ENCODE measurements at regions not wholly inside any gene's neighbourhood (a gene's known extent, or its start where the extent isn't known, plus 50 kb on each side); places are given as distances from the start of the nearest gene placed in this dataset.

DNA sequence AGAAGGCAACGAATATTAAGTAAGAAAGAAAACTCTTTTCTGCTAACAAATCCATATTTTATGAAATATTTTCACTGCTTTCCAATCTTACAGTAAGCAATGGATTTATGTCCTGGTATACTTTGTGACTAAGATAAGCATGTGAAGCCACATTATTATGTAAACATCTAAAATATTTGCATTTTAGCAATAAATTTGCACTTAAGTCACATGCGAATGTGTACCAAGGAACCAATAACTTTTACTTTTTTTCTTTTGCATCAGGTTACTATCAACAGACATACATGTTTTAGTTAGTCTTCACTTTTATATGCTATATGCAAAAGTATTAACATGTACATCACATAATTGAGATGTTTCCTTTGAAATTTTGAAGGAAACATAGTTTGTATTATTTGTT lies 536.7 kb downstream of the SLITRK6 start:
- intact Hi-C loops (cut with micrococcal nuclease) (no loop called here), in situ Hi-C loops (cut with MboI; ENCODE audit: low sequenced_read_pairs) (no loop called here), dilution Hi-C loops (cut with HindIII; ENCODE audit: low sequenced_read_pairs, unreplicated experiment) (no loop called here)
- Histone ChIP-seq H2BK20ac (ENCODE audit: low read depth, low read length) (no peak overlapping the region), H2AK5ac (ENCODE audit: low read depth, low read length) (no peak overlapping the region), H3K9me3 (ENCODE audit: control insufficient read depth, insufficient read depth, low read length) (no peaks in the 10 kb centered on the region), H4K5ac (ENCODE audit: low read depth, low read length) (no peak overlapping the region), H2BK120ac (ENCODE audit: low read depth, low read length) (no peak overlapping the region), H3K36me3 (ENCODE audit: control insufficient read depth, insufficient read depth, low read length) (no peaks in the 10 kb centered on the region), H3K23ac (ENCODE audit: low read depth, low read length) (no peak overlapping the region), H2BK15ac (ENCODE audit: low read depth, low read length) (no peak overlapping the region), H3K4ac (ENCODE audit: low read depth, low read length) (no peak overlapping the region), H3K9ac (ENCODE audit: low read depth, low read length) (no peak overlapping the region), H2BK5ac (ENCODE audit: low read depth, low read length, poor library complexity, severe bottlenecking) (no peak overlapping the region), H4K8ac (ENCODE audit: low read depth in 2 of 2, low read length in 2 of 2) (no peak overlapping the region), H2AFZ (replicated peaks; ENCODE audit: low read length, poor library complexity) (no peak overlapping the region), H3K9me1 (ENCODE audit: insufficient read depth, low read length) (no peaks in the 10 kb centered on the region; the same call in 1 of the 2 replicates), H4K20me1 (ENCODE audit: insufficient read depth, low read length) (no peaks in the 10 kb centered on the region), H3K14ac (replicated peaks; ENCODE audit: low read depth, low read length) (no peak overlapping the region), H4K91ac (ENCODE audit: insufficient read depth, low read depth, low read length) (no peak overlapping the region), H3K79me1 (ENCODE audit: low read depth in 1 of 2, low read length in 2 of 2) (no peaks in the 10 kb centered on the region), H3K4me2 (ENCODE audit: low read depth, low read length) (no peak overlapping the region), H3K56ac (ENCODE audit: extremely low read depth, insufficient read depth, low read length) (no peak overlapping the region), H3K27me3 (ENCODE audit: control insufficient read depth, insufficient read depth, low read length) (no peaks in the 10 kb centered on the region), H3K27ac (ENCODE audit: insufficient read depth, low read length) (no peak overlapping the region), H3K4me1 (ENCODE audit: control insufficient read depth, insufficient read depth, low read length) (no peaks in the 10 kb centered on the region), H3K18ac (ENCODE audit: low read depth, low read length) (no peak overlapping the region), H3K4me3 (ENCODE audit: insufficient read depth, low read depth, low read length) (no peak overlapping the region), H2AK9ac (replicated peaks; ENCODE audit: low read depth, low read length, poor library complexity) (no peak overlapping the region)
- TF ChIP-seq NFE2L2 (IDR thresholded peaks at IDR 0.05; ENCODE audit: low read depth, low read length) (no peak), MAZ (IDR thresholded peaks at IDR 0.05; ENCODE audit: borderline replicate concordance, low read depth, low read length) (no peak), USF2 (IDR thresholded peaks at IDR 0.05; ENCODE audit: low read depth, low read length) (no peak), RCOR1 (IDR thresholded peaks at IDR 0.05; ENCODE audit: insufficient replicate concordance, low read length) (no peak), MAFK (IDR thresholded peaks at IDR 0.05; ENCODE audit: low read depth, low read length) (no peak), FOS (IDR thresholded peaks at IDR 0.05; ENCODE audit: low read depth, low read length) (no peak), POLR2A (IDR thresholded peaks at IDR 0.05; ENCODE audit: low read depth, low read length) (no peak), CEBPB (IDR thresholded peaks at IDR 0.05; ENCODE audit: low read depth, low read length) (no peak), RAD21 (IDR thresholded peaks at IDR 0.05; ENCODE audit: low read length) (no peak), ELK1 (IDR thresholded peaks at IDR 0.05; ENCODE audit: borderline replicate concordance, low read depth, low read length) (no peak), RFX5 (IDR thresholded peaks at IDR 0.05; ENCODE audit: low read depth, low read length) (no peak), SMC3 (IDR thresholded peaks at IDR 0.05; ENCODE audit: low read depth, low read length) (no peak), CHD1 (IDR thresholded peaks at IDR 0.05; ENCODE audit: low read depth, low read length) (no peak), BHLHE40 (IDR thresholded peaks at IDR 0.05; ENCODE audit: low read depth, low read length) (no peak), MXI1 (IDR thresholded peaks at IDR 0.05; ENCODE audit: borderline replicate concordance, low read depth, low read length) (no peak)
- TF ChIP-seq, protein P1, sequence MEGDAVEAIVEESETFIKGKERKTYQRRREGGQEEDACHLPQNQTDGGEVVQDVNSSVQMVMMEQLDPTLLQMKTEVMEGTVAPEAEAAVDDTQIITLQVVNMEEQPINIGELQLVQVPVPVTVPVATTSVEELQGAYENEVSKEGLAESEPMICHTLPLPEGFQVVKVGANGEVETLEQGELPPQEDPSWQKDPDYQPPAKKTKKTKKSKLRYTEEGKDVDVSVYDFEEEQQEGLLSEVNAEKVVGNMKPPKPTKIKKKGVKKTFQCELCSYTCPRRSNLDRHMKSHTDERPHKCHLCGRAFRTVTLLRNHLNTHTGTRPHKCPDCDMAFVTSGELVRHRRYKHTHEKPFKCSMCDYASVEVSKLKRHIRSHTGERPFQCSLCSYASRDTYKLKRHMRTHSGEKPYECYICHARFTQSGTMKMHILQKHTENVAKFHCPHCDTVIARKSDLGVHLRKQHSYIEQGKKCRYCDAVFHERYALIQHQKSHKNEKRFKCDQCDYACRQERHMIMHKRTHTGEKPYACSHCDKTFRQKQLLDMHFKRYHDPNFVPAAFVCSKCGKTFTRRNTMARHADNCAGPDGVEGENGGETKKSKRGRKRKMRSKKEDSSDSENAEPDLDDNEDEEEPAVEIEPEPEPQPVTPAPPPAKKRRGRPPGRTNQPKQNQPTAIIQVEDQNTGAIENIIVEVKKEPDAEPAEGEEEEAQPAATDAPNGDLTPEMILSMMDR (conservative IDR thresholded peaks at IDR 0.05; ENCODE audit: low read depth, low read length): no peak
- DNase-seq (no peak), ATAC-seq (ENCODE audit: low read depth) (no peak)
- CTCF ChIA-PET: interaction anchor here (1.1 kb wide), 1 partner anchor 20 kb away, joined by 3 read pairs; no protein-coding TSS in a partner anchor
- POLR2A ChIA-PET (ENCODE audit: unreplicated experiment): no interaction called here
- WGBS, 2 experiments (ENCODE audit: extremely low coverage in 2 of 2, insufficient read length in 1 of 2): no CpG with 5 or more reads among the region's 2 CpGs
- BruUV-seq (replicated peaks): no TSS peak

Measured in IMR-90 (cell line).